Keratinocyte (primary cell): ENCODE measurements at regions not wholly inside any gene's neighbourhood (a gene's known extent, or its start where the extent isn't known, plus 50 kb on each side); places are given as distances from the start of the nearest gene placed in this dataset.

Experiments used
- CTCF ChIP-seq, 3 experiments: IDR thresholded peaks in 1 of 3; conservative IDR thresholded peaks in 1 of 3; optimal IDR thresholded peaks in 1 of 3; 2 replicates in 2 of 3; 3 replicates in 1 of 3; pipeline versions ENCODE3 to v1.5.1; 2011; ENCODE audit warnings: low read length in 3 of 3, mild to moderate bottlenecking in 3 of 3, moderate library complexity in 2 of 3, control low read depth in 1 of 3, inconsistent platforms in 1 of 3; ENCODE audit not compliant: insufficient read depth in 2 of 3; ENCODE audit errors: extremely low read depth in 1 of 3
- EZH2 ChIP-seq: IDR thresholded peaks from one replicate; pipeline ENCODE4 v1.6.1; 2012; ENCODE audit warnings: inconsistent platforms, mild to moderate bottlenecking, low read length, moderate library complexity

- TF ChIP-seq CTCF (optimal IDR thresholded peaks at IDR 0.05 in 1 of 3, IDR thresholded peaks at IDR 0.05 in 1 of 3, conservative IDR thresholded peaks at IDR 0.05 in 1 of 3; ENCODE audit: extremely low read depth in 1 of 3, insufficient read depth in 2 of 3, low read length in 3 of 3) (no peak), EZH2 (no peak)
These were observed 292.6 kb downstream of the NFKBIZ start for GRCh38 chr3:102141928-102142239.
